SK-MEL-5 (cell line): ENCODE measurements at regions not wholly inside any gene's neighbourhood (a gene's known extent, or its start where the extent isn't known, plus 50 kb on each side); places are given as distances from the start of the nearest gene placed in this dataset.

Experiments used
- DNase-seq: peaks from one replicate; pipeline ENCODE4 v3.0.0-alpha.2; 2016; ENCODE audit warnings: low read depth, low spot score
- in situ Hi-C: cut with HindIII; loops from 2 replicates; pipeline ENCODE4 v1.10.0; 2016; ENCODE audit warnings: low sequenced_read_pairs, high pct_unique_total_duplicates, low pct_unique_long_range_greater_than_20kb
- small RNA-seq, 2 experiments: library from RNA; depleted of rRNA; stranded (forward); fragments of <200 nt; gene quantifications; one replicate each; pipeline ENCODE3, GENCODE V24; 2014

GRCh38 chr13:26834646-26835045, 74.1 kb upstream of the GPR12 start:
- no peak for DNase-seq
- in situ Hi-C loops, result no loop called here

GRCh38 chr13:26831336-26831908, 70.8 kb upstream of the GPR12 start:
- no peak for DNase-seq
- in situ Hi-C loops, result no loop called here

GRCh38 chr13:26829716-26830115, 69.1 kb upstream of the GPR12 start:
- no peak for DNase-seq
- in situ Hi-C loops, result no loop called here

GRCh38 chr13:26824581-26824980, 64.0 kb upstream of the GPR12 start:
- DNase-seq, result no peak
- in situ Hi-C loops, result no loop called here

GRCh38 chr13:26822146-26822545, 61.6 kb upstream of the GPR12 start:
- in situ Hi-C loops, result no loop called here
- no peak for DNase-seq

DNA sequence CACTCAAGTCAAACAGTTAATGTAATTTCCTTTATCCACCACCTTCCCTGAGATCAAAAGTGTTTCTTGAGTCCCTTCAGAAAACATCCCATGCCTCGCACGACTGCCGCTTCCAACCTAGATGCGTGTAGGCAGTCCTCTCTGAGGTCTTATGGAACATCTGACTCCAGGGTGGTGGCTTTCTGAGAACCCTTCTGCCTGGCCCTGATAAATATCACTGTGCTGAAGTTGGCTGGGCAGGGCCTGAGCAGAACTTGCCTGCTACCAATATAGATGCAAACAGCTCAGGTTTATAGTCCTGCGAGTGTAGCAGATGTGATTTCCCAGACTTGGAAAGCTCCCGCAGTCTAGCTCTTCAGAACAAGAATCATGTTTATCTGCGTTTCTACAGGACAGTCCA, 61.1 kb upstream of the GPR12 start:
- in situ Hi-C loops, result no loop called here
- no peak for DNase-seq

GRCh38 chr13:26820871-26821270, 60.3 kb upstream of the GPR12 start:
- in situ Hi-C loops, result no loop called here
- no peak for DNase-seq

DNA sequence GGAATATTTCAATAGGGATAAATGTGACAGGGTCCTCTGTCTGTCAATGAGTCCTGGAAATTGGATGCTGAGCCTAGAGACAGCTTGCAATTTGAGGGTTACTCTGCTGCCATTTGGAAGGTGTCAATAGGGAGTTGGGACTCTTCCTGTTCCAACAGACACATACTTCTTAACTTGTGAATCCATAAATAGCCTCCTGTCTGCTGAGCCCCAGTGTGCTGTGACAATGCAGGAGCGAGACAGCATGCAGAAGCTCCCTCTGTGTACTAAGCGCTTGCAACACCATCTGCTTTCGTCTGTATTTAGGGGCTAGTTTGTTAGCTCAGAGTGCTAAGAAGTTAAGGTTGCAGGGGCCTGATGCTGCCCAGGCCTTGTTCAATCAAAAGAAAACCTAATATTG, 58.5 kb upstream of the GPR12 start:
- in situ Hi-C loops, result no loop called here
- no peak for DNase-seq

- no peak for DNase-seq
- in situ Hi-C loops, result no loop called here
Measured at GRCh38 chr13:26816881-26817280, 56.3 kb upstream of the GPR12 start.

DNA sequence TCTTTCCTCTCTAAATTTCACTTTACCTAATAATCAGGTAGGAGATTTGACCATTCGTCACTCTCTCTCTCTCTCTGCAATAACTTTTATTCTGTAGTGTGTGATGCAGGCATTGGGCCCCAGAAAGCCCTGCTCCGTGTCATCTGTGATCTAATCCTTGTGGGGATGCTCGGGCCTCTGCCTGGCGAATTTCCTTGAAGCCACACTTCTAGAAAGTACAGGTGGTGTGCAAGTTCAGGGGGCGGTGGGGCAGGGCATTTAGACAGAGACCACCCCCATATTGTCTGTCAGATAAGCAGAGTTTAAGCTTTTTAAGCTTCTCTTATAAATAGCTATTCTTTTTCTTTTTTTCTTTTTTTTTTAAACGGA, 53.4 kb upstream of the GPR12 start:
- no peak for DNase-seq
- in situ Hi-C loops, result no loop called here

GRCh38 chr13:26813321-26813979, 52.9 kb upstream of the GPR12 start:
- no peak for DNase-seq
- in situ Hi-C loops, result no loop called here

DNA sequence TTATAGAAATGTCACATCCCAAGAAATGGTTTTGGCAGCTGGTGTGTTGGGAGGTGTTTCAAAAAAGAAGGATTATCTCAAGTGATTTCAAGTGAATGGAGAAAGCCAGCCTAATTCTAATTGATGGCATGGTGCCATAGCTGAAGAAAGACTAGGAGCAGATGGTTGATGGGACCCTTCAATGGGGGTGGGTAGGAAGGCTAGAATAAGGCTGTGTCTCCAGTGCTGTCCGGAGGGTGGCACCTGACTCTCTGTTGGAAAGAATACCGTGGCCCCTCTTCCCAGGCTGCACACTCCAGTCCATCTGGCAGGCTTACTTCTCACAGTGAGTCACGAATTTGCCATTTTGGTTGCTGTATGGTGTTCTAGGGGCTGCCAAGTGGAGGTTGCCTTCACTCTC, 51.0 kb upstream of the GPR12 start:
- DNase-seq, result no peak
- in situ Hi-C loops, result no loop called here

Small RNAs in the stretch of these regions (small RNA-seq; reads per million reads assigned to genes)
- gene RPS21P8, result 0 reads per million in 2 experiments
